Activated naive CD8-positive, alpha-beta T cell treated with anti-CD3 and anti-CD28 coated beads, Interleukin-2, amount 50 U/mL, for 24 hours (primary cell): ENCODE measurements at regions not wholly inside any gene's neighbourhood (a gene's known extent, or its start where the extent isn't known, plus 50 kb on each side); places are given as distances from the start of the nearest gene placed in this dataset.

Experiments used
- ATAC-seq: fragments of 150-1000 bp; cut with Tn5 transposase; one replicate; pipeline ENCODE4 v1.10.0; 2021
- DNase-seq: peaks from one replicate; pipeline ENCODE4 v3.0.0; 2021
- H3K27ac Mint-ChIP-seq: one replicate; pipeline ENCODE4 v1.8.0; 2021; ENCODE audit warnings: mild to moderate bottlenecking, mixed read lengths
- H3K27me3 Mint-ChIP-seq: one replicate; pipeline ENCODE4 v1.8.0; 2021; ENCODE audit warnings: mixed read lengths
- H3K36me3 Mint-ChIP-seq: one replicate; pipeline ENCODE4 v1.8.0; 2021; ENCODE audit warnings: low read depth, mixed read lengths
- H3K4me1 Mint-ChIP-seq: one replicate; pipeline ENCODE4 v1.8.0; 2021; ENCODE audit warnings: mixed read lengths
- H3K4me3 Mint-ChIP-seq: one replicate; pipeline ENCODE4 v1.8.0; 2021; ENCODE audit warnings: mild to moderate bottlenecking, moderate library complexity, mixed read lengths
- H3K9me3 Mint-ChIP-seq: one replicate; pipeline ENCODE4 v1.8.0; 2021; ENCODE audit warnings: mixed read lengths

- no peak for ATAC-seq
- Mint-ChIP-seq H3K9me3 (no peaks in the 10 kb centered on the region), H3K36me3 (no peaks in the 10 kb centered on the region), H3K4me3 (no peak overlapping the region), H3K27ac (no peak overlapping the region), H3K27me3 (peaks cover 37% of the 10 kb centered on the region), H3K4me1 (no peaks in the 10 kb centered on the region)
- DNase-seq: no peak
Measured at GRCh38 chr12:64931321-64931720, 106.9 kb downstream of the TBC1D30 start.

- Mint-ChIP-seq H3K4me1 (no peaks in the 10 kb centered on the region), H3K4me3 (no peak overlapping the region), H3K27ac (no peak overlapping the region), H3K9me3 (no peaks in the 10 kb centered on the region), H3K27me3 (peaks cover 37% of the 10 kb centered on the region), H3K36me3 (no peaks in the 10 kb centered on the region)
- DNase-seq (no peak), ATAC-seq (peak; percentile 15)
Measured at GRCh38 chr12:64931981-64932380, 107.5 kb downstream of the TBC1D30 start.

GRCh38 chr12:64933791-64934190 is 109.3 kb downstream of the TBC1D30 start:
- no peak overlapping the region for H3K4me3 Mint-ChIP-seq
- peaks cover 30% of the 10 kb centered on the region for H3K27me3 Mint-ChIP-seq
- ATAC-seq: no peak
- DNase-seq: no peak
- H3K9me3 Mint-ChIP-seq: no peaks in the 10 kb centered on the region
- H3K4me1 Mint-ChIP-seq: no peaks in the 10 kb centered on the region
- H3K27ac Mint-ChIP-seq: no peak overlapping the region
- no peaks in the 10 kb centered on the region for H3K36me3 Mint-ChIP-seq

- H3K36me3 Mint-ChIP-seq: no peaks in the 10 kb centered on the region
- DNase-seq: no peak
- H3K27me3 Mint-ChIP-seq: peaks cover 17% of the 10 kb centered on the region
- no peak overlapping the region for H3K4me3 Mint-ChIP-seq
- H3K27ac Mint-ChIP-seq: no peak overlapping the region
- H3K4me1 Mint-ChIP-seq: no peaks in the 10 kb centered on the region
- ATAC-seq: no peak
- no peaks in the 10 kb centered on the region for H3K9me3 Mint-ChIP-seq
Measured at GRCh38 chr12:64937452-64937851, 113.0 kb downstream of the TBC1D30 start.

GRCh38 chr12:64938179-64938578 is 113.7 kb downstream of the TBC1D30 start:
- no peaks in the 10 kb centered on the region for H3K36me3 Mint-ChIP-seq
- peaks cover 14% of the 10 kb centered on the region for H3K27me3 Mint-ChIP-seq
- no peaks in the 10 kb centered on the region for H3K4me1 Mint-ChIP-seq
- no peak overlapping the region for H3K27ac Mint-ChIP-seq
- H3K9me3 Mint-ChIP-seq: no peaks in the 10 kb centered on the region
- ATAC-seq: no peak
- no peak overlapping the region for H3K4me3 Mint-ChIP-seq
- DNase-seq: no peak

- DNase-seq: no peak
- Mint-ChIP-seq H3K4me1 (no peaks in the 10 kb centered on the region), H3K27me3 (peaks cover 11% of the 10 kb centered on the region), H3K9me3 (no peaks in the 10 kb centered on the region), H3K27ac (no peak overlapping the region), H3K4me3 (no peak overlapping the region), H3K36me3 (no peaks in the 10 kb centered on the region)
- no peak for ATAC-seq
Measured at GRCh38 chr12:64943686-64944085, 119.2 kb downstream of the TBC1D30 start.

GRCh38 chr12:64944966-64945365 is 120.5 kb downstream of the TBC1D30 start:
- Mint-ChIP-seq H3K4me1 (no peaks in the 10 kb centered on the region), H3K9me3 (no peaks in the 10 kb centered on the region), H3K36me3 (no peaks in the 10 kb centered on the region), H3K27me3 (peaks cover 13% of the 10 kb centered on the region), H3K27ac (no peak overlapping the region), H3K4me3 (no peak overlapping the region)
- no peak for DNase-seq
- no peak for ATAC-seq

- peaks cover 13% of the 10 kb centered on the region for H3K27me3 Mint-ChIP-seq
- ATAC-seq (no peak), DNase-seq (no peak)
- no peak overlapping the region for H3K4me3 Mint-ChIP-seq
- H3K4me1 Mint-ChIP-seq: no peaks in the 10 kb centered on the region
- no peak overlapping the region for H3K27ac Mint-ChIP-seq
- H3K36me3 Mint-ChIP-seq: no peaks in the 10 kb centered on the region
- no peaks in the 10 kb centered on the region for H3K9me3 Mint-ChIP-seq
Measured at GRCh38 chr12:64946132-64946829, 121.8 kb downstream of the TBC1D30 start.

- no peaks in the 10 kb centered on the region for H3K4me1 Mint-ChIP-seq
- H3K9me3 Mint-ChIP-seq: no peaks in the 10 kb centered on the region
- no peaks in the 10 kb centered on the region for H3K36me3 Mint-ChIP-seq
- no peak for ATAC-seq
- H3K27ac Mint-ChIP-seq: no peak overlapping the region
- H3K27me3 Mint-ChIP-seq: peaks cover 14% of the 10 kb centered on the region
- no peak for DNase-seq
- H3K4me3 Mint-ChIP-seq: no peak overlapping the region
Measured at GRCh38 chr12:64950711-64951298, 126.4 kb downstream of the TBC1D30 start.

GRCh38 chr12:64951944-64952343 is 127.5 kb downstream of the TBC1D30 start:
- no peak overlapping the region for H3K4me3 Mint-ChIP-seq
- peaks cover 17% of the 10 kb centered on the region for H3K27me3 Mint-ChIP-seq
- H3K36me3 Mint-ChIP-seq: no peaks in the 10 kb centered on the region
- no peak for ATAC-seq
- no peaks in the 10 kb centered on the region for H3K9me3 Mint-ChIP-seq
- H3K4me1 Mint-ChIP-seq: no peaks in the 10 kb centered on the region
- H3K27ac Mint-ChIP-seq: no peak overlapping the region
- no peak for DNase-seq

GRCh38 chr12:64955746-64956145 is 131.3 kb downstream of the TBC1D30 start:
- no peak for ATAC-seq
- H3K27ac Mint-ChIP-seq: no peak overlapping the region
- H3K4me3 Mint-ChIP-seq: no peak overlapping the region
- H3K4me1 Mint-ChIP-seq: no peaks in the 10 kb centered on the region
- DNase-seq: no peak
- H3K27me3 Mint-ChIP-seq: peaks cover 10% of the 10 kb centered on the region
- H3K36me3 Mint-ChIP-seq: no peaks in the 10 kb centered on the region
- H3K9me3 Mint-ChIP-seq: no peaks in the 10 kb centered on the region

GRCh38 chr12:64965920-64966319 is 141.5 kb downstream of the TBC1D30 start:
- ATAC-seq: no peak
- H3K4me1 Mint-ChIP-seq: no peaks in the 10 kb centered on the region
- H3K9me3 Mint-ChIP-seq: no peaks in the 10 kb centered on the region
- DNase-seq: no peak
- H3K27me3 Mint-ChIP-seq: peaks cover 39% of the 10 kb centered on the region
- no peak overlapping the region for H3K27ac Mint-ChIP-seq
- H3K4me3 Mint-ChIP-seq: no peak overlapping the region
- H3K36me3 Mint-ChIP-seq: no peaks in the 10 kb centered on the region

- DNase-seq (no peak), ATAC-seq (no peak)
- H3K4me3 Mint-ChIP-seq: no peak overlapping the region
- peaks cover 25% of the 10 kb centered on the region for H3K27me3 Mint-ChIP-seq
- no peaks in the 10 kb centered on the region for H3K36me3 Mint-ChIP-seq
- H3K4me1 Mint-ChIP-seq: no peaks in the 10 kb centered on the region
- H3K9me3 Mint-ChIP-seq: no peaks in the 10 kb centered on the region
- H3K27ac Mint-ChIP-seq: no peak overlapping the region
Measured at GRCh38 chr12:64968989-64969819, 144.8 kb downstream of the TBC1D30 start.

GRCh38 chr12:64976131-64976530 is 145.0 kb downstream of the WIF1 start:
- no peak for ATAC-seq
- Mint-ChIP-seq H3K36me3 (no peaks in the 10 kb centered on the region), H3K4me3 (no peak overlapping the region), H3K27ac (no peak overlapping the region), H3K4me1 (no peaks in the 10 kb centered on the region), H3K9me3 (no peaks in the 10 kb centered on the region), H3K27me3 (peaks cover 16% of the 10 kb centered on the region)
- DNase-seq: no peak

GRCh38 chr12:64983771-64984278 is 137.3 kb downstream of the WIF1 start:
- peaks cover 3% of the 10 kb centered on the region for H3K9me3 Mint-ChIP-seq
- peaks cover 21% of the 10 kb centered on the region for H3K27me3 Mint-ChIP-seq
- H3K4me3 Mint-ChIP-seq: no peak overlapping the region
- no peaks in the 10 kb centered on the region for H3K4me1 Mint-ChIP-seq
- no peak for ATAC-seq
- no peak for DNase-seq
- no peaks in the 10 kb centered on the region for H3K36me3 Mint-ChIP-seq
- H3K27ac Mint-ChIP-seq: no peak overlapping the region
